Activated CD4-positive, alpha-beta T cell treated with anti-CD3 and anti-CD28 coated beads, Interleukin-2, amount 10 ng/mL, durations not matched to agents 7 days and 5 days (primary cell): ENCODE measurements at regions not wholly inside any gene's neighbourhood (a gene's known extent, or its start where the extent isn't known, plus 50 kb on each side); places are given as distances from the start of the nearest gene placed in this dataset.

ENCODE experiments used
- CTCF ChIA-PET: fragments of 350-600 bp; sonication (Branson Sonifier 250); formaldehyde crosslinking; loops from one replicate; lab custom pipeline; 2021; ENCODE audit warnings: antibody characterized with exemption; lab: Charles Lee
- POLR2A ChIA-PET: fragments of 350-600 bp; sonication (Branson Sonifier 250); formaldehyde crosslinking; loops from one replicate; lab custom pipeline; 2021; ENCODE audit warnings: antibody characterized with exemption; lab: Charles Lee
- DNase-seq: peaks from one replicate; pipeline ENCODE4 v3.0.0-alpha.2; 2020
- H3K27ac Mint-ChIP-seq: one replicate; pipeline ENCODE4 v1.8.0; 2021; ENCODE audit warnings: mild to moderate bottlenecking, moderate library complexity, mixed read lengths
- H3K27me3 Mint-ChIP-seq: one replicate; pipeline ENCODE4 v1.8.0; 2021; ENCODE audit warnings: mixed read lengths
- H3K36me3 Mint-ChIP-seq: one replicate; pipeline ENCODE4 v1.8.0; 2021; ENCODE audit warnings: low read depth, mixed read lengths
- H3K4me1 Mint-ChIP-seq: one replicate; pipeline ENCODE4 v1.8.0; 2021; ENCODE audit warnings: mixed read lengths
- H3K4me3 Mint-ChIP-seq: one replicate; pipeline ENCODE4 v1.8.0; 2021; ENCODE audit warnings: mild to moderate bottlenecking, moderate library complexity, mixed read lengths
- H3K9me3 Mint-ChIP-seq: one replicate; pipeline ENCODE4 v1.8.0; 2021; ENCODE audit warnings: mixed read lengths

DNA sequence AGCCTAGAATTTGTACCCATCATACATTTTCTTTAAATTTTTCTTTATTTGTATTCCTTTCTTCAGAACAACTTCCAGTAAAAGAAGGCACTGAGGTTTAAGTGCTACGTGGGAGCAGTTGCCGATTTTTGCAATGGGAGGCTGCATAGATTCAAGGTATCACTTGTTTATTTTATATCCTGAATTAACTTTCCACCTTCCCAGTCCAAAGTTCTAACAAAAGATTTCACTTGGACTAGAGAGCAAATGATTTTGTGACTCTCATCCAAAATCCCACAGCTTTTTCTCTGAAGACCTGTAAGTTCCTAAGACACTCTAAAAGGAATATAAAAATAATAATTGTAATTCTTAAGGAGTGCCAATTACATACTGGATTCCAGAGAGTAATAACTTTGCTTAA is 139.1 kb upstream of the SPRY4 start:
- DNase-seq = no peak
- Mint-ChIP-seq H3K36me3 (no peaks in the 10 kb centered on the region), H3K4me1 (no peaks in the 10 kb centered on the region), H3K4me3 (no peak overlapping the region), H3K27ac (no peak overlapping the region), H3K9me3 (no peaks in the 10 kb centered on the region), H3K27me3 (peaks cover 2% of the 10 kb centered on the region)
- POLR2A ChIA-PET = no interaction called here
- CTCF ChIA-PET = interaction anchor here (0.7 kb wide), 1 partner anchor 598 kb away, joined by 3 read pairs; no protein-coding TSS in a partner anchor

- CTCF ChIA-PET = interaction anchor here (0.7 to 1.7 kb wide), 3 partner anchors 10 to 14 kb away, joined by 3 to 4 read pairs (median 4); no protein-coding TSS in a partner anchor
- Mint-ChIP-seq H3K4me3 (no peak overlapping the region), H3K27ac (no peak overlapping the region), H3K27me3 (peaks cover 2% of the 10 kb centered on the region), H3K4me1 (no peaks in the 10 kb centered on the region), H3K36me3 (no peaks in the 10 kb centered on the region), H3K9me3 (no peaks in the 10 kb centered on the region)
- DNase-seq = no peak
- POLR2A ChIA-PET = no interaction called here
Observed at GRCh38 chr5:142461028-142461590, 136.3 kb upstream of the SPRY4 start.

DNA sequence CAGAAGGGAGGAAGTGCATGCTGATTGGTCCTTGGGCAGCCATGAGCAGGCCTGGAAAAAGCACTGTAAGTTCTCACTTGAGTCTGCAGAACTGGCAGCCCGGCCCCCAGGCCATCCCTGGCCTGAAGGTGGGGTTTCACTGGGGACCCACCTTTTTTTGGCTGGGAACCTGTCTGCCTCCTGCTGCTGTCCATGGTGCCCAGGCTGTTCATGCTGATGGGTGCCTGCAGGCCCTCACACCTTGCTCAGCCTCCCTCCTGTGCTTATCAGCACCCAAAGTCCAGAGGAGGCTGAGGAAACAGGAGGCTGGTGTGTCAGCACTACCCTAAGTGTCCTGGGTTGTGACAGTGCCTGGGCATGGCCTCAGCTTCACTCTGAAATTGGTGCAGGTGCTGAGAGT is 134.4 kb upstream of the SPRY4 start:
- Mint-ChIP-seq H3K27me3 (no peaks in the 10 kb centered on the region), H3K9me3 (peaks cover 4% of the 10 kb centered on the region), H3K4me3 (no peak overlapping the region), H3K27ac (no peak overlapping the region), H3K4me1 (no peaks in the 10 kb centered on the region), H3K36me3 (no peaks in the 10 kb centered on the region)
- ChIA-PET CTCF (interaction anchor here (0.9 kb wide), 1 partner anchor 22 kb away, joined by 3 read pairs; no protein-coding TSS in a partner anchor), POLR2A (no interaction called here)
- DNase-seq = no peak

GRCh38 chr5:142455856-142456255 is 131.0 kb upstream of the SPRY4 start:
- peaks cover 6% of the 10 kb centered on the region for H3K27me3 Mint-ChIP-seq
- peaks cover 6% of the 10 kb centered on the region for H3K9me3 Mint-ChIP-seq
- H3K4me3 Mint-ChIP-seq = no peak overlapping the region
- no peaks in the 10 kb centered on the region for H3K4me1 Mint-ChIP-seq
- CTCF ChIA-PET = no interaction called here
- H3K36me3 Mint-ChIP-seq = no peaks in the 10 kb centered on the region
- DNase-seq = no peak
- POLR2A ChIA-PET = no interaction called here
- H3K27ac Mint-ChIP-seq = no peak overlapping the region

GRCh38 chr5:142453932-142454331 is 129.1 kb upstream of the SPRY4 start:
- CTCF ChIA-PET = no interaction called here
- Mint-ChIP-seq H3K27me3 (peaks cover 8% of the 10 kb centered on the region), H3K36me3 (no peaks in the 10 kb centered on the region), H3K9me3 (peaks cover 9% of the 10 kb centered on the region), H3K27ac (no peak overlapping the region), H3K4me1 (no peaks in the 10 kb centered on the region), H3K4me3 (no peak overlapping the region)
- no peak for DNase-seq
- POLR2A ChIA-PET = no interaction called here

- no peaks in the 10 kb centered on the region for H3K36me3 Mint-ChIP-seq
- POLR2A ChIA-PET = no interaction called here
- CTCF ChIA-PET = interaction anchor here (1.6 kb wide), 1 partner anchor 10 kb away, joined by 4 read pairs; no protein-coding TSS in a partner anchor
- no peaks in the 10 kb centered on the region for H3K4me1 Mint-ChIP-seq
- no peak overlapping the region for H3K4me3 Mint-ChIP-seq
- H3K27me3 Mint-ChIP-seq = peaks cover 10% of the 10 kb centered on the region
- H3K27ac Mint-ChIP-seq = no peak overlapping the region
- H3K9me3 Mint-ChIP-seq = peaks cover 16% of the 10 kb centered on the region
- DNase-seq = no peak
Observed at GRCh38 chr5:142450419-142450818, 125.6 kb upstream of the SPRY4 start.

DNA sequence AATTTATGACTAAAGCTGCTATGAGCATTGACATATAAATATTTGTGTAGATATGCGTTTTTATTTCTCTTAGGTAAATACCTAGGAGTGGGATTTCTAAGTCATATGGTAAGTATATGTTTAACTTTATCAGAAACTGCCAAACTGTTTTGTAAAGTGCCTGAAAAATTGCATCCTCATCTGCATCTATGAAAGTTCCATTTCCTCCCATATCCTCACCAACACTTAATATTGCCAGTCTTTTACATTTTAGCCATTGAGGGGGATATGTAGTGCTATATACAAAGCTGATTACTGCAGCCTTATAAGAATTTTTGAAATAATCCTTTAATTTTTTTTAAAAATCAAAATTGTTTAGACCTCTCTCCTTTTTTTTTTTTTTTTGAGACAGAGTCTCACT is 123.1 kb upstream of the SPRY4 start:
- Mint-ChIP-seq H3K27ac (no peak overlapping the region), H3K4me1 (no peaks in the 10 kb centered on the region), H3K27me3 (peaks cover 10% of the 10 kb centered on the region), H3K4me3 (no peak overlapping the region), H3K36me3 (no peaks in the 10 kb centered on the region), H3K9me3 (peaks cover 12% of the 10 kb centered on the region)
- DNase-seq = no peak
- ChIA-PET CTCF (no interaction called here), POLR2A (no interaction called here)

DNA sequence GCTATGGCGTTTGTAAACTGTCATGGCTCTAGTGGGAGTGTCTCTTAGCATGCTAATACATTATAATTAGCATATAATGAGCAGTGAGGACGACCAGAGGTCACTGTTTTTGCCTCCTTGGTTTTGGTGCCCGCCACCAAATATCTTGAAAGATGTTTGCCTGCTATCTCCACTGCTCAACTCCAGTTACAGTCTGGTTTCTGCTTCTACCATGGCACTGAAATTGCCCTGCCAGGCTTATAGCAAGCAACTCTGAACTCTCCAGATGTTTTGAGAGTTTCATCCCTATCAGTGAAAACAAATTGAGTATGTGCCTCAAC is 122.1 kb upstream of the SPRY4 start:
- peaks cover 3% of the 10 kb centered on the region for H3K4me1 Mint-ChIP-seq
- no peak overlapping the region for H3K4me3 Mint-ChIP-seq
- no peak overlapping the region for H3K27ac Mint-ChIP-seq
- CTCF ChIA-PET = no interaction called here
- peaks cover 7% of the 10 kb centered on the region for H3K27me3 Mint-ChIP-seq
- DNase-seq = no peak
- POLR2A ChIA-PET = no interaction called here
- H3K36me3 Mint-ChIP-seq = no peaks in the 10 kb centered on the region
- H3K9me3 Mint-ChIP-seq = peaks cover 11% of the 10 kb centered on the region

DNA sequence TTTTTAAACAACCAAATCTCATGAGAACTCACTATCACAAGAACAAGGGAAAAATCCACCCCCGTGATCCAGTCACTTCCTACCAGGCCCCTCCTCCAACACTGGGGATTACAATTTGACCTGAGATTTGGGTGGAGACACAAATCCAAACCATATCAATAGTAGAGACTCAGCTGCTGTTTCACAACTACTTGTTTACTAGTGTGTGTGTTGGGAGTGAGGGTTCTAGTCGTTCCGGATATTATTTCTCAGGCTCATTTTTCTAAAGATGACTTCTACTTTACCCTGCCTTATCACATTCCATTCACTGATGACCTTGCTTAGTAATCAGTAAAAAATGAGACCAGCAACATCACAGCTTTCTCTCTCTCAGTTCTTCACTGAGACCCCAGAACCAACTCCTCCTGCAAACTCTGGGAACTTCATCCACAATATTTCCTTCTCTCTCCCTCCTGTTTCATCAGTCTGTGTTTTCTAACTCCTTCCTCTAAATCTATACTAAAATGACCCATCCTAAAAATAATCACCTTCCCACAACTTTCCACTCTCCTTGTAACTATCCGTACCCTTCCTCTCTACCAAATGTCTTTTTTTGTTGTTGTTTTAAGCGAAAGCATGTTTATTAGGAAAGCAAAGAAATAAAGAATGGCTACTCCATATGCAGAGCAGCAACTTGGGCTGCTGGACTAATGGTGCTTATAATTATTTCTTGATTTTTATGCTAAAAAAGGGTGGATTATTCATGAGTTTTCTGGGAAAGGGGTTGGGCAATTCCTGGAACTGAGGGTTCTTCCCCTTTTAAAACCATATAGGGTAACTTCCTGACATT is 121.5 kb upstream of the SPRY4 start:
- POLR2A ChIA-PET = no interaction called here
- CTCF ChIA-PET = interaction anchor here (1.2 kb wide), 1 partner anchor 13 kb away, joined by 4 read pairs; no protein-coding TSS in a partner anchor
- DNase-seq = no peak
- H3K9me3 Mint-ChIP-seq = peaks cover 10% of the 10 kb centered on the region
- peaks cover 9% of the 10 kb centered on the region for H3K4me1 Mint-ChIP-seq
- peaks cover 10% of the 10 kb centered on the region for H3K27me3 Mint-ChIP-seq
- no peaks in the 10 kb centered on the region for H3K36me3 Mint-ChIP-seq
- no peak overlapping the region for H3K4me3 Mint-ChIP-seq
- no peak overlapping the region for H3K27ac Mint-ChIP-seq

DNA sequence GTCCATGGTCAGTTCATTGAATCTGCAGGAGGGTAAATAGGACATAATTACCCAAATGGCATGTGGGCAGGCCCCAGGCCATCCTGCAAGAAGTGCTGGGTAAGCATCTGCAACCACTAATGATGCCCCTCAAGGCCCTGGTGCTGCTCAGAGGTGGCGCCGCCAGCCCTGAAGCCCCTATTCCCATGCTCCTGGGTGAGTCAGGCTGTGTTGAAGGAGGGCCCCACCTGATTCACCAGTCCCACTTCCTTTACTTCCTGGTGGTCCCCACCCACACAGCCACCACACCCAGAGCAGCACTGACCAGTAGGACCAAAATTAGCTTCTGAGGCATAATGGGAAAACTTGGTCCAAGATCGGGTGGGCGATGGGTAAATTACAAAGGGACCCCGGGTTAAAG is 120.4 kb upstream of the SPRY4 start:
- no peaks in the 10 kb centered on the region for H3K36me3 Mint-ChIP-seq
- no peak overlapping the region for H3K27ac Mint-ChIP-seq
- peaks cover 10% of the 10 kb centered on the region for H3K4me1 Mint-ChIP-seq
- H3K9me3 Mint-ChIP-seq = peaks cover 9% of the 10 kb centered on the region
- peaks cover 6% of the 10 kb centered on the region for H3K27me3 Mint-ChIP-seq
- ChIA-PET POLR2A (no interaction called here), CTCF (interaction anchor here (0.8 to 1.2 kb wide), 2 partner anchors 10 to 12 kb away, joined by 3 to 4 read pairs; no protein-coding TSS in a partner anchor)
- no peak for DNase-seq
- H3K4me3 Mint-ChIP-seq = no peak overlapping the region

DNA sequence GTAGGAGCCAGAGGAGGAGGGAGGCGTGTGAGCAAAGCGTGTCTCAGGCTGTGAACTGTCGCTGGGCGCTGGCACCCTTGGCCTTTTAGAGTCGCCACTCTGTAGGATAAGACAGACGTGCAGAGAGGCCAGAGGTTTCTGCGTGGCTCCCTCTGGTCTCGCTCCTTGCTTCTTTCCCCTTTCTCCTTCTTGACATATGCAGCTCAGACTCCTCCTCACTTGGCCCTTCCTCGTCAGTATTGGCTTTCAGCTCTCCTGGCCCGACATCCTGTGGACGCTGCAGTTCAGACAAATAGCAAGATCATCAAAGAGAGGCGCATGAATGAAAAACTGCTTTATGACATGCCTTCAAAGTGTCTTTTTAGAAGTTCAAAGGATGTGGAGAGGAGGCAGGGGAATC is 116.8 kb upstream of the SPRY4 start:
- Mint-ChIP-seq H3K27ac (peak overlapping the region; percentile 16), H3K27me3 (peaks cover 3% of the 10 kb centered on the region), H3K4me3 (no peak overlapping the region), H3K4me1 (peaks cover 17% of the 10 kb centered on the region), H3K9me3 (no peaks in the 10 kb centered on the region), H3K36me3 (no peaks in the 10 kb centered on the region)
- ChIA-PET CTCF (no interaction called here), POLR2A (no interaction called here)
- peak; percentile 40 for DNase-seq

DNA sequence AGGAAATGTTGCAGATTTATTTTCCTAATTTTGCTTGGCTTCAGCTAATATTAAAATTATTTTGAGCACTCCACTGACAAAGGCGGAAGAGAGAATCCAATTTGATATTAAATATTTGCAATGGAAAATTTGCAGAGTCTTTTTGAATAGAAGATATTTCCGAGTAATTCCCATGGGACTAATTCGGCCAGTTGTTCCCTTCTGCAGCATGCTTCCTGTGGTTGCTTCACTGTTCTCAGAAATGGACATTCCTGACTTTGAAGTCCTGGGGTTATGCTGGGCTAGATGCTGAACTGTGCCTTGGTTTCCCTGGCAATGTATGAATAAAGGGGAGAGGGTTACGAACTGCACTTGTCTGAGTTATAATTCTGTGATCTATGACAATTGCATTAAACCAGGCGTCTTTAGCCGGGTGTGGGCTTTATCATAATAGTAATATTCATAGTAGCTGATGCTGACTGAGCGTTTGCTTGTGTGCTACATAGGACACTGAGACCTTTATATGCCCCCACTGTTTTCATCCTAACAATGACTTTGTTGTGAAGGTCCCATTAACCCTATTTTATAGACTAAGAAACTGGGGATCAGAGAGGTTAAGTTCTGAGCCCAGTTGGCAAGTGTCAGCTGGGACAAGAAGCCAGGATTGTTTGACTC is 114.5 kb upstream of the SPRY4 start:
- DNase-seq = no peak
- H3K4me1 Mint-ChIP-seq = peaks cover 17% of the 10 kb centered on the region
- ChIA-PET POLR2A (no interaction called here), CTCF (interaction anchor here (0.9 kb wide), 1 partner anchor 13 kb away, joined by 3 read pairs; no protein-coding TSS in a partner anchor)
- H3K4me3 Mint-ChIP-seq = no peak overlapping the region
- H3K27ac Mint-ChIP-seq = no peak overlapping the region
- H3K9me3 Mint-ChIP-seq = no peaks in the 10 kb centered on the region
- H3K27me3 Mint-ChIP-seq = peaks cover 3% of the 10 kb centered on the region
- no peaks in the 10 kb centered on the region for H3K36me3 Mint-ChIP-seq

GRCh38 chr5:142438573-142438972 is 113.8 kb upstream of the SPRY4 start:
- H3K36me3 Mint-ChIP-seq = no peaks in the 10 kb centered on the region
- H3K4me3 Mint-ChIP-seq = no peak overlapping the region
- ChIA-PET CTCF (no interaction called here), POLR2A (no interaction called here)
- H3K9me3 Mint-ChIP-seq = no peaks in the 10 kb centered on the region
- no peak overlapping the region for H3K27ac Mint-ChIP-seq
- H3K27me3 Mint-ChIP-seq = peaks cover 3% of the 10 kb centered on the region
- no peak for DNase-seq
- peaks cover 22% of the 10 kb centered on the region for H3K4me1 Mint-ChIP-seq
